ENCODE measurements at regions not wholly inside any gene's neighbourhood (a gene's known extent, or its start where the extent isn't known, plus 50 kb on each side); places are given as distances from the start of the nearest gene placed in this dataset.
"Not testable (repeated sequence)": the region's sequence is repeated elsewhere in the genome, so short reads cannot be mapped to it uniquely, and the experiment has no call there.

- no peak for DNase-seq
Observed at GRCh38 chr14:87813686-87814085, 179.3 kb downstream of the GALC start.

GRCh38 chr14:87813211-87813610 lies 179.8 kb downstream of the GALC start:
- DNase-seq: no peak

- no peak for DNase-seq
Observed at GRCh38 chr14:87811246-87811645, 181.7 kb downstream of the GALC start.

GRCh38 chr14:87810711-87811110 lies 182.3 kb downstream of the GALC start:
- DNase-seq: no peak

GRCh38 chr14:87809261-87809660 lies 183.7 kb downstream of the GALC start:
- no peak for DNase-seq

GRCh38 chr14:87805315-87805723 lies 187.7 kb downstream of the GALC start:
- peak; percentile 11 for DNase-seq

- no peak for DNase-seq
Observed at GRCh38 chr14:87800216-87800615, 192.8 kb downstream of the GALC start.

GRCh38 chr14:87799400-87799799 lies 193.6 kb downstream of the GALC start:
- no peak for DNase-seq

GRCh38 chr14:87797001-87797400 lies 196.0 kb downstream of the GALC start:
- no peak for DNase-seq

- DNase-seq: no peak
Observed at GRCh38 chr14:87794561-87794960, 198.4 kb downstream of the GALC start.

GRCh38 chr14:87785897-87786296 lies 207.1 kb downstream of the GALC start:
- DNase-seq: no peak

- DNase-seq: no peak
Observed at GRCh38 chr14:87784386-87784785, 208.6 kb downstream of the GALC start.

- DNase-seq: no peak
Observed at GRCh38 chr14:87783071-87783470, 209.9 kb downstream of the GALC start.

GRCh38 chr14:87772854-87773253 lies 220.1 kb downstream of the GALC start:
- DNase-seq: no peak

- DNase-seq: no peak
Observed at GRCh38 chr14:87767567-87767901, 225.4 kb downstream of the GALC start.

- DNase-seq: no peak
Observed at GRCh38 chr14:87758876-87759275, 234.1 kb downstream of the GALC start.

GRCh38 chr14:87756661-87757060 lies 236.3 kb downstream of the GALC start:
- DNase-seq: no peak

- no peak for DNase-seq
Observed at GRCh38 chr14:87754520-87755223, 238.3 kb downstream of the GALC start.

GRCh38 chr14:87748558-87748957 lies 244.4 kb downstream of the GALC start:
- no peak for DNase-seq

GRCh38 chr14:87745507-87746118 lies 247.4 kb downstream of the GALC start:
- no peak for DNase-seq

- DNase-seq: not testable (repeated sequence)
Observed at GRCh38 chr14:87734577-87735360, 258.2 kb downstream of the GALC start.

- not testable (repeated sequence) for DNase-seq
Observed at GRCh38 chr14:87733115-87733514, 259.9 kb downstream of the GALC start.

GRCh38 chr14:87732562-87732961 lies 260.4 kb downstream of the GALC start:
- DNase-seq: no peak

GRCh38 chr14:87725318-87725717 lies 267.7 kb downstream of the GALC start:
- no peak for DNase-seq
